Effector memory CD8-positive, alpha-beta T cell (primary cell): ENCODE measurements at regions not wholly inside any gene's neighbourhood (a gene's known extent, or its start where the extent isn't known, plus 50 kb on each side); places are given as distances from the start of the nearest gene placed in this dataset.

Source experiments
- ATAC-seq: fragments of 150-1000 bp; cut with Tn5 transposase; replicated peaks from 2 replicates; pipeline ENCODE4 v1.10.0; 2021; ENCODE audit warnings: mild to moderate bottlenecking, moderate library complexity
- DNase-seq, 3 experiments: peaks; one replicate each; pipeline ENCODE4 v3.0.0; 2021
- H3K27ac Mint-ChIP-seq, 2 donors: one replicate each; pipeline ENCODE4 v1.8.0; 2022; ENCODE audit warnings: mild to moderate bottlenecking in 2 of 2, mixed read lengths in 2 of 2, moderate library complexity in 2 of 2
- H3K27me3 Mint-ChIP-seq, 2 donors: one replicate each; pipeline ENCODE4 v1.8.0; 2022; ENCODE audit warnings: mixed read lengths in 2 of 2
- H3K36me3 Mint-ChIP-seq: one replicate; pipeline ENCODE4 v1.8.0; 2022; ENCODE audit warnings: mild to moderate bottlenecking, moderate library complexity, mixed read lengths; ENCODE audit not compliant: insufficient read depth
- H3K4me1 Mint-ChIP-seq, 2 donors: one replicate each; pipeline ENCODE4 v1.8.0; 2022; ENCODE audit warnings: low read depth in 2 of 2, mixed read lengths in 2 of 2
- H3K4me3 Mint-ChIP-seq, 2 donors: one replicate each; pipeline ENCODE4 v1.8.0; 2022; ENCODE audit warnings: mild to moderate bottlenecking in 2 of 2, mixed read lengths in 2 of 2, moderate library complexity in 2 of 2
- H3K9me3 Mint-ChIP-seq, 2 donors: one replicate each; pipeline ENCODE4 v1.8.0; 2022; ENCODE audit warnings: mixed read lengths in 2 of 2

- DNase-seq (no peak), ATAC-seq (no peak)
- H3K36me3 Mint-ChIP-seq, result peaks cover 1% of the 10 kb centered on the region
- H3K27ac Mint-ChIP-seq, result no peak overlapping the region
- no peaks in the 10 kb centered on the region for H3K27me3 Mint-ChIP-seq
- H3K4me1 Mint-ChIP-seq, result no peaks in the 10 kb centered on the region
- H3K4me3 Mint-ChIP-seq, result no peak overlapping the region
- H3K9me3 Mint-ChIP-seq, result peaks cover 3 to 8% of the 10 kb centered on the region in 2 donors
Observed at GRCh38 chr22:34476762-34477161, 556.5 kb upstream of the LARGE1 start.

GRCh38 chr22:34481090-34481489 lies 560.8 kb upstream of the LARGE1 start:
- Mint-ChIP-seq H3K9me3 (peaks cover 7% of the 10 kb centered on the region in 2 donors), H3K36me3 (peaks cover 2% of the 10 kb centered on the region), H3K4me3 (no peak overlapping the region), H3K27me3 (no peaks in the 10 kb centered on the region), H3K4me1 (no peaks in the 10 kb centered on the region), H3K27ac (no peak overlapping the region)
- DNase-seq (no peak), ATAC-seq (no peak)

GRCh38 chr22:34486381-34486780 lies 566.1 kb upstream of the LARGE1 start:
- H3K4me3 Mint-ChIP-seq, result no peak overlapping the region
- H3K4me1 Mint-ChIP-seq, result no peaks in the 10 kb centered on the region
- DNase-seq (no peak), ATAC-seq (no peak)
- no peaks in the 10 kb centered on the region for H3K27me3 Mint-ChIP-seq
- H3K9me3 Mint-ChIP-seq, result peaks cover 7 to 10% of the 10 kb centered on the region in 2 donors
- no peak overlapping the region for H3K27ac Mint-ChIP-seq
- peaks cover 2% of the 10 kb centered on the region for H3K36me3 Mint-ChIP-seq

- H3K27ac Mint-ChIP-seq, result no peak overlapping the region
- peaks cover 9 to 13% of the 10 kb centered on the region in 2 donors for H3K9me3 Mint-ChIP-seq
- no peak overlapping the region for H3K4me3 Mint-ChIP-seq
- no peaks in the 10 kb centered on the region for H3K36me3 Mint-ChIP-seq
- H3K27me3 Mint-ChIP-seq, result no peaks in the 10 kb centered on the region
- ATAC-seq, result no peak
- no peaks in the 10 kb centered on the region for H3K4me1 Mint-ChIP-seq
- no peak for DNase-seq
Observed at GRCh38 chr22:34489861-34490260, 569.6 kb upstream of the LARGE1 start.

GRCh38 chr22:34490886-34491285 lies 570.6 kb upstream of the LARGE1 start:
- no peaks in the 10 kb centered on the region for H3K36me3 Mint-ChIP-seq
- no peak overlapping the region for H3K4me3 Mint-ChIP-seq
- no peaks in the 10 kb centered on the region for H3K27me3 Mint-ChIP-seq
- no peak for ATAC-seq
- H3K9me3 Mint-ChIP-seq, result peaks cover 9 to 16% of the 10 kb centered on the region in 2 donors
- H3K4me1 Mint-ChIP-seq, result no peaks in the 10 kb centered on the region
- no peak for DNase-seq
- no peak overlapping the region for H3K27ac Mint-ChIP-seq

- Mint-ChIP-seq H3K27ac (no peak overlapping the region), H3K4me3 (no peak overlapping the region), H3K9me3 (peaks cover 9 to 12% of the 10 kb centered on the region in 2 donors), H3K4me1 (no peaks in the 10 kb centered on the region), H3K27me3 (no peaks in the 10 kb centered on the region), H3K36me3 (no peaks in the 10 kb centered on the region)
- ATAC-seq (no peak), DNase-seq (no peak)
Observed at GRCh38 chr22:34493486-34493885, 572.5 kb upstream of the ISX start.

- DNase-seq (no peak), ATAC-seq (no peak)
- Mint-ChIP-seq H3K4me3 (no peak overlapping the region), H3K36me3 (no peaks in the 10 kb centered on the region), H3K27ac (no peak overlapping the region), H3K9me3 (peaks cover 8 to 9% of the 10 kb centered on the region in 2 donors), H3K27me3 (no peaks in the 10 kb centered on the region), H3K4me1 (no peaks in the 10 kb centered on the region)
Observed at GRCh38 chr22:34501366-34501965, 564.5 kb upstream of the ISX start.

- no peaks in the 10 kb centered on the region for H3K36me3 Mint-ChIP-seq
- H3K4me1 Mint-ChIP-seq, result no peaks in the 10 kb centered on the region
- ATAC-seq (no peak), DNase-seq (no peak)
- H3K27me3 Mint-ChIP-seq, result no peaks in the 10 kb centered on the region
- no peak overlapping the region for H3K4me3 Mint-ChIP-seq
- no peak overlapping the region for H3K27ac Mint-ChIP-seq
- H3K9me3 Mint-ChIP-seq, result peaks cover 8 to 12% of the 10 kb centered on the region in 2 donors
Observed at GRCh38 chr22:34502821-34503220, 563.1 kb upstream of the ISX start.

- H3K27me3 Mint-ChIP-seq, result no peaks in the 10 kb centered on the region
- ATAC-seq, result no peak
- no peak overlapping the region for H3K4me3 Mint-ChIP-seq
- no peaks in the 10 kb centered on the region for H3K36me3 Mint-ChIP-seq
- no peak for DNase-seq
- no peaks in the 10 kb centered on the region for H3K4me1 Mint-ChIP-seq
- H3K27ac Mint-ChIP-seq, result no peak overlapping the region
- H3K9me3 Mint-ChIP-seq, result peaks cover 8 to 12% of the 10 kb centered on the region in 2 donors
Observed at GRCh38 chr22:34508797-34509196, 557.2 kb upstream of the ISX start.

GRCh38 chr22:34526681-34527080 lies 539.3 kb upstream of the ISX start:
- Mint-ChIP-seq H3K27me3 (no peaks in the 10 kb centered on the region), H3K9me3 (peaks cover 0 to 6% of the 10 kb centered on the region in 2 donors), H3K27ac (no peak overlapping the region), H3K4me1 (no peaks in the 10 kb centered on the region), H3K36me3 (no peaks in the 10 kb centered on the region), H3K4me3 (no peak overlapping the region)
- DNase-seq (no peak), ATAC-seq (no peak)

- Mint-ChIP-seq H3K4me3 (no peak overlapping the region), H3K4me1 (no peaks in the 10 kb centered on the region), H3K27me3 (no peaks in the 10 kb centered on the region), H3K9me3 (peaks cover 6 to 7% of the 10 kb centered on the region in 2 donors), H3K27ac (no peak overlapping the region), H3K36me3 (no peaks in the 10 kb centered on the region)
- no peak for DNase-seq
- ATAC-seq, result no peak
Observed at GRCh38 chr22:34534101-34534500, 531.9 kb upstream of the ISX start.

- no peak for DNase-seq
- Mint-ChIP-seq H3K27ac (no peak overlapping the region), H3K27me3 (no peaks in the 10 kb centered on the region), H3K4me3 (no peak overlapping the region), H3K9me3 (peaks cover 0 to 7% of the 10 kb centered on the region in 2 donors), H3K4me1 (no peaks in the 10 kb centered on the region), H3K36me3 (peaks cover 4% of the 10 kb centered on the region)
- no peak for ATAC-seq
Observed at GRCh38 chr22:34567367-34567766, 498.6 kb upstream of the ISX start.

- no peak overlapping the region for H3K4me3 Mint-ChIP-seq
- H3K4me1 Mint-ChIP-seq, result no peaks in the 10 kb centered on the region
- no peaks in the 10 kb centered on the region for H3K27me3 Mint-ChIP-seq
- no peaks in the 10 kb centered on the region for H3K36me3 Mint-ChIP-seq
- H3K27ac Mint-ChIP-seq, result no peak overlapping the region
- DNase-seq (no peak), ATAC-seq (no peak)
- peaks cover 0 to 2% of the 10 kb centered on the region in 2 donors for H3K9me3 Mint-ChIP-seq
Observed at GRCh38 chr22:34570408-34570807, 495.6 kb upstream of the ISX start.

GRCh38 chr22:34579519-34579918 lies 486.4 kb upstream of the ISX start:
- no peaks in the 10 kb centered on the region for H3K36me3 Mint-ChIP-seq
- ATAC-seq, result no peak
- no peaks in the 10 kb centered on the region for H3K27me3 Mint-ChIP-seq
- no peak overlapping the region for H3K4me3 Mint-ChIP-seq
- H3K4me1 Mint-ChIP-seq, result no peaks in the 10 kb centered on the region
- peaks cover 0 to 2% of the 10 kb centered on the region in 2 donors for H3K9me3 Mint-ChIP-seq
- H3K27ac Mint-ChIP-seq, result no peak overlapping the region
- DNase-seq, result no peak
